HCT116 (cell line): ENCODE measurements at regions not wholly inside any gene's neighbourhood (a gene's known extent, or its start where the extent isn't known, plus 50 kb on each side); places are given as distances from the start of the nearest gene placed in this dataset.

Source experiments
- ATAC-seq: fragments of 200-7000 bp; cut with Tn5 transposase; 2 replicates; pipeline ENCODE4 v1.9.1; 2020; ENCODE audit warnings: mild to moderate bottlenecking, moderate library complexity
- BruUV-seq: library from RNA; stranded (reverse); fragments of 400-500 nt; replicated peaks from 2 replicates; lab custom pipeline; 2021; lab: Mats Ljungman, UMichigan
- CTCF ChIA-PET: fragments of 300-600 bp; sonication (Branson Sonifier 250); formaldehyde crosslinking; loops from one replicate; lab custom pipeline; 2021; ENCODE audit warnings: antibody characterized with exemption; lab: Charles Lee
- POLR2A ChIA-PET: fragments of 300-600, 350-600 bp; sonication (Branson Sonifier 250); formaldehyde crosslinking; loops from one replicate; lab custom pipeline; 2021; ENCODE audit warnings: antibody characterized with exemption; lab: Charles Lee
- RAD21 ChIA-PET, 2 experiments: fragments of 300-600 bp; sonication (Branson Sonifier 250); formaldehyde crosslinking; loops; one replicate each; lab custom pipeline; 2023; ENCODE audit warnings: low total read pairs in 2 of 2; ENCODE audit not compliant: uncharacterized antibody in 2 of 2, unreplicated experiment in 2 of 2, low non-redundant PET in 1 of 2; lab: Charles Lee
- DNase-seq: peaks from one replicate; pipeline ENCODE4 v3.0.0-alpha.2; 2010; ENCODE audit warnings: low read depth, low spot score
- H2AFZ ChIP-seq: fragments of 200-600 bp; shearing (Covaris generic), sonication (generic); 2 replicates; pipeline ENCODE4 v1.6.1; 2017; ENCODE audit warnings: low read depth, mixed run types, mixed read lengths, antibody characterized with exemption, low read length; ENCODE audit not compliant: poor library complexity, severe bottlenecking
- H3K27ac ChIP-seq: 2 replicates; pipeline ENCODE4 v1.5.1; 2012; ENCODE audit warnings: low read depth, low read length
- H3K27me3 ChIP-seq: fragments of 200-600 bp; sonication (generic); 2 replicates; pipeline ENCODE4 v1.6.1; 2016; ENCODE audit warnings: mixed run types, low read length, mixed read lengths; ENCODE audit not compliant: insufficient read depth
- H3K36me3 ChIP-seq, 2 experiments: fragments of 200-500 bp in 1 of 2; fragments of 200-600 bp in 1 of 2; sonication (Bioruptor generic) in 1 of 2; sonication (generic) in 1 of 2; 2 replicates each; pipeline versions ENCODE4 v1.5.1 to v1.6.1; 2014 to 2016; ENCODE audit warnings: low read length in 2 of 2, inconsistent platforms in 1 of 2, mixed read lengths in 1 of 2, mixed run types in 1 of 2; ENCODE audit not compliant: insufficient read depth in 2 of 2, control insufficient read depth in 1 of 2
- H3K4me1 ChIP-seq, 2 experiments: fragments of 200-600 bp in 1 of 2; sonication (generic) in 1 of 2; 2 replicates each; pipeline versions ENCODE4 v1.5.1 to v1.6.1; 2012 to 2017; ENCODE audit warnings: low read length in 2 of 2, inconsistent platforms in 1 of 2, mild to moderate bottlenecking in 1 of 2, mixed read lengths in 1 of 2, mixed run types in 1 of 2, moderate library complexity in 1 of 2; ENCODE audit not compliant: insufficient read depth in 2 of 2, control insufficient read depth in 1 of 2
- H3K4me2 ChIP-seq: fragments of 200-600 bp; sonication (generic); 2 replicates; pipeline ENCODE4 v1.6.1; 2017; ENCODE audit warnings: mixed run types, low read length, mixed read lengths
- H3K4me3 ChIP-seq, 2 experiments: fragments of 200-600 bp in 1 of 2; sonication (generic) in 1 of 2; replicated peaks in 1 of 2; 2 replicates each; pipeline ENCODE4 v1.5.1; 2011 to 2016; ENCODE audit warnings: low read length in 2 of 2, control low read depth in 1 of 2, low read depth in 1 of 2, mild to moderate bottlenecking in 1 of 2, mixed read lengths in 1 of 2, mixed run types in 1 of 2
- H3K79me2 ChIP-seq: fragments of 200-600 bp; sonication (generic); 2 replicates; pipeline ENCODE4 v1.6.1; 2017; ENCODE audit warnings: mild to moderate bottlenecking, mixed run types, low read length, moderate library complexity, mixed read lengths; ENCODE audit not compliant: insufficient read depth
- H3K9ac ChIP-seq: fragments of 200-600 bp; sonication (generic); 2 replicates; pipeline ENCODE4 v1.6.1; 2016; ENCODE audit warnings: low read length, mixed read lengths
- H3K9me2 ChIP-seq: fragments of 200-600 bp; sonication (generic), shearing (Covaris generic); 2 replicates; pipeline ENCODE4 v1.6.1; 2017; ENCODE audit warnings: mixed run types, mild to moderate bottlenecking, moderate library complexity; ENCODE audit not compliant: insufficient read depth
- H3K9me3 ChIP-seq, 2 experiments: fragments of 200-500 bp in 1 of 2; fragments of 200-600 bp in 1 of 2; sonication (Bioruptor generic) in 1 of 2; sonication (generic) in 1 of 2; 2 replicates each; pipeline ENCODE4 v1.6.1; 2014 to 2017; ENCODE audit warnings: low read length in 2 of 2, mixed read lengths in 2 of 2, inconsistent platforms in 1 of 2, low read depth in 1 of 2, mild to moderate bottlenecking in 1 of 2, mixed run types in 1 of 2, moderate library complexity in 1 of 2; ENCODE audit not compliant: control insufficient read depth in 1 of 2, insufficient read depth in 1 of 2
- H4K20me1 ChIP-seq: fragments of 200-600 bp; sonication (generic), shearing (Covaris generic); 2 replicates; pipeline ENCODE4 v1.6.1; 2017; ENCODE audit warnings: mixed run types, mild to moderate bottlenecking, moderate library complexity; ENCODE audit not compliant: insufficient read depth
- FOSL1 ChIP-seq: IDR thresholded peaks from 2 replicates; pipeline ENCODE4 v1.6.1; 2012; ENCODE audit warnings: low read depth
- intact Hi-C: fragments of 100-400 bp; cut with micrococcal nuclease; formaldehyde crosslinking; loops from 2 replicates; pipeline ENCODE4 v1.10.0; 2022
- TF ChIP-seq, protein P1 (sequence below): IDR thresholded peaks from 2 replicates; pipeline ENCODE4 v1.6.1; 2012; ENCODE audit warnings: low read depth

DNA sequence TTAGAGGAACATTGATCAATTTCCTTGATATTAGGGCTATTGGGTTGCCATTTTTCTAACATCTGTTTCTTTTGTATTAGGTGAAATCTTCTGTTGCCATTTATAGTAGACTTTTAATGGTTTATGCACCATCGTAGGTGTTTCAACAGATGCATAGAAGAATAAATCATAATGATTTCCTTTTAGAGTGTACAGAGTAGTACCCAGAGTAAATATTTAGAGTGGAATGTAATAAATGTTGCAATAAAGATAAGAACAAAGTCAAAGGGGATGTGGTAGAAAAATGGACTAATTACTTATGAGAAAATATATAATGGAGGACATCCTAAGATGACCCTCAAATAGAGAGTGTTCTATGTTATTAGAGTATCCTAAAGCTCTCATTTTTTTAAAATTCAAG is 643.0 kb upstream of the CITED2 start:
- no peaks in the 10 kb centered on the region for H4K20me1 ChIP-seq
- no peak for TF ChIP-seq FOSL1
- TF ChIP-seq, all 23 proteins: peak for 0
- no peaks in the 10 kb centered on the region for H3K27me3 ChIP-seq
- ATAC-seq (no peak), DNase-seq (no peak)
- ChIA-PET RAD21 (no interaction called here), CTCF (no interaction called here), POLR2A (no interaction called here)
- H3K9me2 ChIP-seq = no peaks in the 10 kb centered on the region
- no peak overlapping the region for H3K4me2 ChIP-seq
- H3K9me3 ChIP-seq = peaks cover 0 to 4% of the 10 kb centered on the region in 2 experiments; a peak in 1 of 4 replicates
- intact Hi-C loops = no loop called here
- no peaks in the 10 kb centered on the region for H3K79me2 ChIP-seq
- H3K4me1 ChIP-seq = no peaks in the 10 kb centered on the region
- no peaks in the 10 kb centered on the region for H3K36me3 ChIP-seq
- no peak overlapping the region for H3K9ac ChIP-seq
- H3K27ac ChIP-seq = no peak overlapping the region
- no peak overlapping the region for H2AFZ ChIP-seq
- BruUV-seq = no TSS peak
- H3K4me3 ChIP-seq = no peak overlapping the region

- Histone ChIP-seq H3K79me2 (no peaks in the 10 kb centered on the region), H3K27me3 (no peaks in the 10 kb centered on the region), H3K9me2 (no peaks in the 10 kb centered on the region), H3K4me3 (no peak overlapping the region), H3K9ac (no peak overlapping the region), H3K9me3 (no peaks in the 10 kb centered on the region), H3K36me3 (no peaks in the 10 kb centered on the region), H4K20me1 (no peaks in the 10 kb centered on the region), H3K4me2 (no peak overlapping the region), H2AFZ (no peak overlapping the region), H3K27ac (no peak overlapping the region), H3K4me1 (no peaks in the 10 kb centered on the region)
- BruUV-seq = no TSS peak
- ChIA-PET POLR2A (no interaction called here), RAD21 (no interaction called here), CTCF (no interaction called here)
- DNase-seq = no peak
- intact Hi-C loops = no loop called here
- ATAC-seq = no peak
- TF ChIP-seq, protein P1, sequence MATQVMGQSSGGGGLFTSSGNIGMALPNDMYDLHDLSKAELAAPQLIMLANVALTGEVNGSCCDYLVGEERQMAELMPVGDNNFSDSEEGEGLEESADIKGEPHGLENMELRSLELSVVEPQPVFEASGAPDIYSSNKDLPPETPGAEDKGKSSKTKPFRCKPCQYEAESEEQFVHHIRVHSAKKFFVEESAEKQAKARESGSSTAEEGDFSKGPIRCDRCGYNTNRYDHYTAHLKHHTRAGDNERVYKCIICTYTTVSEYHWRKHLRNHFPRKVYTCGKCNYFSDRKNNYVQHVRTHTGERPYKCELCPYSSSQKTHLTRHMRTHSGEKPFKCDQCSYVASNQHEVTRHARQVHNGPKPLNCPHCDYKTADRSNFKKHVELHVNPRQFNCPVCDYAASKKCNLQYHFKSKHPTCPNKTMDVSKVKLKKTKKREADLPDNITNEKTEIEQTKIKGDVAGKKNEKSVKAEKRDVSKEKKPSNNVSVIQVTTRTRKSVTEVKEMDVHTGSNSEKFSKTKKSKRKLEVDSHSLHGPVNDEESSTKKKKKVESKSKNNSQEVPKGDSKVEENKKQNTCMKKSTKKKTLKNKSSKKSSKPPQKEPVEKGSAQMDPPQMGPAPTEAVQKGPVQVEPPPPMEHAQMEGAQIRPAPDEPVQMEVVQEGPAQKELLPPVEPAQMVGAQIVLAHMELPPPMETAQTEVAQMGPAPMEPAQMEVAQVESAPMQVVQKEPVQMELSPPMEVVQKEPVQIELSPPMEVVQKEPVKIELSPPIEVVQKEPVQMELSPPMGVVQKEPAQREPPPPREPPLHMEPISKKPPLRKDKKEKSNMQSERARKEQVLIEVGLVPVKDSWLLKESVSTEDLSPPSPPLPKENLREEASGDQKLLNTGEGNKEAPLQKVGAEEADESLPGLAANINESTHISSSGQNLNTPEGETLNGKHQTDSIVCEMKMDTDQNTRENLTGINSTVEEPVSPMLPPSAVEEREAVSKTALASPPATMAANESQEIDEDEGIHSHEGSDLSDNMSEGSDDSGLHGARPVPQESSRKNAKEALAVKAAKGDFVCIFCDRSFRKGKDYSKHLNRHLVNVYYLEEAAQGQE = no peak
Observed at GRCh38 chr6:140012150-140012549, 637.7 kb upstream of the CITED2 start.
